CD4-positive, alpha-beta T cell treated with Interleukin-4 for 1 hour (primary cell): ENCODE measurements at regions not wholly inside any gene's neighbourhood (a gene's known extent, or its start where the extent isn't known, plus 50 kb on each side); places are given as distances from the start of the nearest gene placed in this dataset.
"Not testable (repeated sequence)": the region's sequence is repeated elsewhere in the genome, so short reads cannot be mapped to it uniquely, and the experiment has no call there.

Experiments used
- DNase-seq, 2 donors: peaks; one replicate each; pipeline ENCODE4 v3.0.0-alpha.2; 2020 to 2022

DNA sequence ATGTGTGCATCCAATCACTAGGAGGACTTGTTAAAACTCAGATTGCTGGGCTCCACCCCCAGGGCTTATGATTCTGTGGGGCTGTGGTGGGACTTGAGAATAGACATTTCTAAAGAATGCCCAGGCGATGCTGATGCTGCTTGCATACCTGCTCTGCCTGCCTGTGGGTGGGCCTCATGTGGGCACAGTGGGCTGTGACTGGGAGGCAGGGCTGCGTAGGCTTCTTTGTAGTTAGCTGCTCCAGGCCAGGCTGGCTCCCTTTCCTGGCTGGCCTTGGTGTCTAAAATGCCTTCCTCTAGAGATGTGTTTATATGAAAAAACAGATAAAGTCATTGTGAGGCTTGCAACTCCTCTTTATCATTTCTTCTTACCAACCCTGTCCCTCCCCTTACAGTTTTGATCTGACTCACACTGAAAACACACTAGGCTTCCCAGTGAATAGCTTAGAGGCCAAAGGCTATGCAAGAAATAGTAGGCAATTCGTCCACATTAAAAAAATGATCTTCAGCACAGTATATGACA is 495.5 kb upstream of the MAP3K7 start:
- DNase-seq: no peak

DNA sequence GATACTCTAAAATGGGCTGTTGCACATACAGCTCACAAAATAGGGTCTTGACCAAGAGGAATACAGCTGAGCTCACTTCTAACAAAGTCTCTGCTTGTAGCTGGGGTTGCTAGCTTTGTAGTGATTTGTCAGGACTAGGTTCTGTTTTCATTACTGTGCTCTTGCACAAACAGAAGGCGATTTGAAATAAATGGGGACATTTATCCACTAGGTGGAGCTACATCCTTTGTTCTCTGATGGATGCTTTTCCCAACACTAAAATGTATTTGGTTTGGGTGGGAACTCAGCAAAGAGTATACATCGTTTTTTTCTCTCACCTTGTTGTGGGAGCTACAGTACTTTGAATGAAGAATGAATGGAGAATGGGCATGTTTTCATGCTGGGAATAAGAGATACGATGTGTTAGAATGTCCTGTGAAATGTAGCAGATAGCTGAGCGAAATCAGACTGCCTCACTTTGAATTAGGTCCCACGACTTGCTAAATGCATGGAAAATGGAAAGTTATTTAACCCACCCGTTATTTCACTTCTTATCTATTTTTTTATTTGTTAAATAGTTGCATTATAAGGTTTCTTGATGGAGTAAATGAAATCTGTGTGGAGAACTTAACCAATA is 494.7 kb upstream of the MAP3K7 start:
- peak in 1 of 2 donors; percentile 8 for DNase-seq

GRCh38 chr6:91080871-91081270 is 494.0 kb upstream of the MAP3K7 start:
- no peak for DNase-seq

- no peak for DNase-seq
These were observed 493.1 kb upstream of the MAP3K7 start for GRCh38 chr6:91079969-91080368.

GRCh38 chr6:91075244-91075976 is 488.5 kb upstream of the MAP3K7 start:
- no peak for DNase-seq

DNA sequence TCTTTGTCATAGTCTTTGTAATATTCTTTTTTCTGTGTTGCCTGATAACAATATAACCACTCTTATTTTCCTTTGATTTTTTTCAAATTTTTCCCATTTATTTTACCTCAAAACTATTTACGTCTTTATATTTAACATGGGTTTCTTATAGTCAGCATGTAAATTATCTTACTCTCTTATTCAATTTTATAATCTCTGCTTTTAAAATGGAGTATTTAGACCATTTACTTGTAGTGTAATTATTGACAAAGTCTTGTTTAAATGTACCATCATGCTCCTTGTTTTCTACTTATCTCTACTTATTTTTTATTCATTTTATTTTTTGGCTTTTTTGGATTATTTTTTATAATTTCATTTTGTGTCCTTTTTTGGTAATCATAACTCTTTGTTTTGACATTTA is 476.5 kb upstream of the MAP3K7 start:
- DNase-seq: no peak

GRCh38 chr6:91057689-91058088 is 470.8 kb upstream of the MAP3K7 start:
- no peak for DNase-seq

DNA sequence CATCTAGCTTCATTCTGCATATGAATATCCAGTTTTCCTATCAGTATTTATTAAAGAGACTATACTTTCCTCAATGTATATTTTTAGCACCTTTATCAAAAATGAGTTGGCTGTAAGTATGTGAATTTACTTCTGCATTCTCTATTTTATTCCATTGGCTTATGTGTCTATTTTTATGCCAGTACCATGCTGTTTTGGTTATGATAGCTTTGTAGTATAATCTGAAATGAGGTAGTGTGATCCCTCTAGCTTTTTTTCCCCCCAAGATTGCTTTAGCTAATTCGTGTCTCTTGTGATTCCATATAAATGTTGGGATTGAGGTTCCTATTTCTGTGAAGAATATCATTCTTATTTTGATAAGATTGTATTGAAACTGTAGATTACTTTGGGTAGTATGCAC is 469.1 kb upstream of the MAP3K7 start:
- DNase-seq: no peak

DNA sequence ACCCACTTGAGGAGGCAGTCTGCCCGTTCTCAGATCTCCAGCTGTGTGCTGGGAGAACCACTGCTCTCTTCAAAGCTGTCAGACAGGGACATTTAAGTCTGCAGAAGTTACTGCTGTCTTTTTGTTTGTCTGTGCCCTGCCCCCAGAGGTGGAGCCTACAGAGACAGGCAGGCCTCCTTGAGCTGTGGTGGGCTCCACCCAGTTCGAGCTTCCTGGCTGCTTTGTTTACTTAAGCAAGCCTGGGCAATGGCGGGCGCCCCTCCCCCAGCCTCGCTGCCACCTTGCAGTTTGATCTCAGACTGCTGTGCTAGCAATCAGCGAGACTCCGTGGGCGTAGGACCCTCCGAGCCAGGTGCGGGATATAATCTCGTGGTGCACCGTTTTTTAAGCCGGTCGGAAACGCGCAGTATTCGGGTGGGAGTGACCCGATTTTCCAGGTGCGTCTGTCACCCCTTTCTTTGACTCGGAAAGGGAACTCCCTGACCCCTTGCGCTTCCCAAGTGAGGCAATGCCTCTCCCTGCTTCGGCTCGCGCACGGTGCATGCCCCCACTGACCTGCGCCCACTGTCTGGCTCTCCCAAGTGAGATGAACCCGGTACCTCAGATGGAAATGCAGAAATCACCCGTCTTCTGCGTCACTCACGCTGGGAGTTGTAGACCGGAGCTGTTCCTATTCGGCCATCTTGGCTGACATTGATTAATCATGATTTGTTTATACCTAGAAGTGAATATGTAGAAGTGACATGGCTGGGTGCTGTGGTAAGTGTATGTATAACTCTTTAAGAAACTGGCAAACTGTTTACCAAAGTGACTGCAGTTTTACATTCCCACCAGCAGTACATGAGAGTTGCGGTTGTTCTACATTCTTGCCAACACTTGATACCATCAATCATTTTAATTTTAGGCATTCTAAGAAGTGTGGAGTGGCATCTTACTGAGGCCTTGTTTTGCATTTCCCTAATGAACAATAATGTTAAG is 465.9 kb upstream of the MAP3K7 start:
- DNase-seq: not testable (repeated sequence)

DNA sequence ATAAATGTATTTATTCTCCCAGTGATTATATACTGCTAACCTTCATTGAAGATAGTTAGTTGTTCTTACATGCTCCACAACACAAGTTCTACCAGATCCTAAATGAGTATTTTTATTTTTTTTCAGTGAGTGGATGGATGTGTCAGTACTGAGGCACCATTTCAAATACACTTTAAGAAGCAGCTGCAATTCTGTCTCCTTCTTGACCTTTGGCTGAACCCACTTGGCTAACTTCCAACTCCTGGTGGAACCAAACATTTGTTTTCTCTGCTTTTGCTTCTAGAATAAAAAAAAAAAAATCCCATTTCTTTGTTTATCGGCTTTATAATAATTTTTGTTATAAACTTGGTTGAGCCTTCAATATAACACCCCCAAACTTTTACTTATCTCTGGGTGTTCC is 458.3 kb upstream of the MAP3K7 start:
- DNase-seq: no peak

- DNase-seq: no peak
These were observed 456.9 kb upstream of the MAP3K7 start for GRCh38 chr6:91043751-91044150.

DNA sequence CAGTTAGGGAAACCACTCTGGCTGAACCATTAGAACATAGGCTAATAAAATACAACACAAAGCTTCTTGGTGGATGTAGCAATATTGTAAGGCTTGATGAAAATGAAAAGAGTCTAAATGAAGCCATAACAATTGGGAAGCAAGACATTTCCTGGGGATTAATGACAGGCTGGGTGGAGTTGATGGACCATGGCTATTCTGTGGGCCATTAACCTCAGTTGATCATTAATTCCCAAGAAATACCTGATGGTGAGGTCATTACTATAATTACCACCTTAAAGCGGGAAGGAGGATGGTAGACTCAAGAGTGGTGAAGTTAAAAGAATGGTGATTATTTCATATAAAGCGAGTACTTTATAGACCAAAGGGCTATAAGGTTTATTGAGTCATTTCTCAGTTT is 455.8 kb upstream of the MAP3K7 start:
- DNase-seq: no peak

- no peak for DNase-seq
These were observed 447.1 kb upstream of the MAP3K7 start for GRCh38 chr6:91033964-91034363.

- DNase-seq: no peak
These were observed 444.7 kb upstream of the MAP3K7 start for GRCh38 chr6:91031581-91031980.

- DNase-seq: no peak
These were observed 442.3 kb upstream of the MAP3K7 start for GRCh38 chr6:91029211-91029610.

DNA sequence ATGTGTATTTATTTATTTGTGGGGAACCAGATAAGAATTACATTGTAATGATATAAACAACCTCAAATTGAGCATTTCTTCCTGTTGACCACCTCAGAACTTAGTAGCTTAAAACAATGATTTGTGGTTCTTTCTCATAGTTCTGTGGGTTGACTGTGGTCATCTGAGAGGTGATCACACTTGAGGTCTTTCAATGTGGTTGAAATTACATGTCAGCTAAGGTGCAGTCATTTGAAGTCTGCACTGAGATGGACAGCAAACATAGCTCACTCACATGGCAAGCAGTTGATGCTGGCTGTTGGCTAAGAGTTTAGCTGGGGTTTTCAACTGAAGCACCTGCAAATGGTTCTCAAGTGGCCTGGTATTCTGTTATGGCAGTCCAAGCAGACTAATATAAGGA is 436.7 kb upstream of the MAP3K7 start:
- DNase-seq: no peak

GRCh38 chr6:91020744-91021143 is 433.9 kb upstream of the MAP3K7 start:
- no peak for DNase-seq

DNA sequence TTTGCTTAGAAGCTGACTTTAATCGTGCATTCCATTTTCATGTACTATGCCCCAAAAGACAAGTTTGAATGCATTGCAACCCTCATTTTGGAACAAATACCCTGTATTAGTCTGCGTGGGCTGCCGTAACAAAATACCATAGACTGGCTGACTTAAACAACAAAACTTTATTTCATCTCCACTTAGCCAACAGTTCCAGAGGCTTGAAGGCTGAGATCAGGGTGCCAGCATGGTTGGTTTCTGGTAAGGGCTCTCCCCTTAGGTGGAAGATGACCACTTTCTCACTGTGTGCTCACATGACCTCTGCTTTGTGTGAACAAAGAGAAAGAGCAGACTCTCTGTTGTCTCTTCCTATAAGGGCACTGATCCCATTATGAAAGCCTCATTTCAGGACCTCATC is 431.7 kb upstream of the MAP3K7 start:
- no peak for DNase-seq

GRCh38 chr6:91013511-91013910 is 426.6 kb upstream of the MAP3K7 start:
- no peak for DNase-seq

DNA sequence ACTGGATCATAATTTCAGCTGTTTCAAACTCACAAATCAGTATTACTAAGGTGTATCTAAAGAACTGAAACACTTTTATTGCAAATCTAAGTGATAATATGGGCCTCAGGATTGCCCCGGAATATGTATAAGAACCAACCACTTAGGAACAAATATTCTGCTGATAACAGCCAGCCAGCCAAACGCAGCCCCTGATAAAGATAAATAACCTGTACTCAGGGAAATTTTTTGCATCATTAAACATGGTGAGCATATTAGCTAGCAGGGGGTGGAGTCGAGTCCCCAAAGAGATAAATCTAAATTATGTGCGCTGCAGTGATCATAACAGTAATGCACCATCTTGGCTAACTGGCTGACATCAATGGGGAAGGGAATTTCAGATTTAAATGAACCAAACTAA is 410.2 kb upstream of the MAP3K7 start:
- DNase-seq: no peak

DNA sequence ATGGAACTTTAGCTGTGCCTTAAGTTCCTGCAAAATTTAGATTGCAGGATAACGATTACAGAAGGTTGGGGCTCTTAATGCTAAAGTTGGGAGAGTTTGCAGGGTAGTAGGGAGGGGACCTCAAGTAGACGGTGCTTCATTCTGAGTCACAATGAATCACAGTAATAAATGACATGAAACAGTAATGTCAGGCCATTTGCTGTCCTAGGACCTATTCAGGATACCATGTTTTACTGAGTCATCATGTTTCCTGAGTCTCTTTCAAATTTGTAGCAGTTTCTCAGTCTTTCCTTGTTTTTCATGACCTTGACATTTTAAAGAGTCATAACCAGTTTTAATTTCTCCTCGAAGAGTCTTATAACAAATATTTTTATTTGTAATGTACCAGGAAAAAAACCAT is 406.9 kb upstream of the MAP3K7 start:
- no peak for DNase-seq

GRCh38 chr6:90989763-90990162 is 402.9 kb upstream of the MAP3K7 start:
- no peak for DNase-seq

- DNase-seq: no peak
These were observed 397.2 kb upstream of the MAP3K7 start for GRCh38 chr6:90984066-90984465.
